LNCaP clone FGC (cell line): ENCODE measurements at regions not wholly inside any gene's neighbourhood (a gene's known extent, or its start where the extent isn't known, plus 50 kb on each side); places are given as distances from the start of the nearest gene placed in this dataset.
A peak's percentile ranks its signal among the peaks of the same experiment; 100 is the strongest.

ENCODE experiments used
- DNase-seq: peaks from one replicate; pipeline ENCODE4 v3.0.0-alpha.2; 2011; ENCODE audit warnings: low read depth
- H3K4me3 ChIP-seq: 2 replicates; pipeline ENCODE4 v1.5.1; 2011; ENCODE audit warnings: mild to moderate bottlenecking, low read depth, low read length, control low read depth
- TF ChIP-seq, protein P1 (sequence below): IDR thresholded peaks from 2 replicates; pipeline ENCODE4 v1.5.1; 2012; ENCODE audit warnings: mild to moderate bottlenecking; ENCODE audit not compliant: control insufficient read depth, insufficient read depth; ENCODE audit errors: extremely low read depth

DNA sequence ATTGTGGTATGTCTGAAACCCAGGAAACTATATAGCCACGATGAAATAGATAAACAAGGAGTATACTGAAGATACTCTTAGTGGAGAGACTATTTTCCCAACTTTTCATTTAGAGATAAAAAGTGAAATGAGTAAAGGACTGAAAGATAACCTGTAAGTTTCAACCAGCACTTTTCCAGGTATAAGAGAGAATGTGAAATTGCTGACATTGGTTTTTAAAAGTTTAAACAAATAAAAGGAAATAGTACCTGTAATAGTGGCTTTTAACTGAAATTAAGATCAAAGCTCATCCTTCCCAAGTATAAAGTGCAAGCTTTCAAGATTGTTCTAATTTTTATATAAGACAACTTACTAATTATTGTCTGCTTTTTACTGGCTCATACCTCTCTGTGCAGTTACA is 130.2 kb upstream of the CCN2 start:
- TF ChIP-seq, protein P1, sequence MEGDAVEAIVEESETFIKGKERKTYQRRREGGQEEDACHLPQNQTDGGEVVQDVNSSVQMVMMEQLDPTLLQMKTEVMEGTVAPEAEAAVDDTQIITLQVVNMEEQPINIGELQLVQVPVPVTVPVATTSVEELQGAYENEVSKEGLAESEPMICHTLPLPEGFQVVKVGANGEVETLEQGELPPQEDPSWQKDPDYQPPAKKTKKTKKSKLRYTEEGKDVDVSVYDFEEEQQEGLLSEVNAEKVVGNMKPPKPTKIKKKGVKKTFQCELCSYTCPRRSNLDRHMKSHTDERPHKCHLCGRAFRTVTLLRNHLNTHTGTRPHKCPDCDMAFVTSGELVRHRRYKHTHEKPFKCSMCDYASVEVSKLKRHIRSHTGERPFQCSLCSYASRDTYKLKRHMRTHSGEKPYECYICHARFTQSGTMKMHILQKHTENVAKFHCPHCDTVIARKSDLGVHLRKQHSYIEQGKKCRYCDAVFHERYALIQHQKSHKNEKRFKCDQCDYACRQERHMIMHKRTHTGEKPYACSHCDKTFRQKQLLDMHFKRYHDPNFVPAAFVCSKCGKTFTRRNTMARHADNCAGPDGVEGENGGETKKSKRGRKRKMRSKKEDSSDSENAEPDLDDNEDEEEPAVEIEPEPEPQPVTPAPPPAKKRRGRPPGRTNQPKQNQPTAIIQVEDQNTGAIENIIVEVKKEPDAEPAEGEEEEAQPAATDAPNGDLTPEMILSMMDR: no peak
- H3K4me3 ChIP-seq: no peak overlapping the region
- no peak for DNase-seq

DNA sequence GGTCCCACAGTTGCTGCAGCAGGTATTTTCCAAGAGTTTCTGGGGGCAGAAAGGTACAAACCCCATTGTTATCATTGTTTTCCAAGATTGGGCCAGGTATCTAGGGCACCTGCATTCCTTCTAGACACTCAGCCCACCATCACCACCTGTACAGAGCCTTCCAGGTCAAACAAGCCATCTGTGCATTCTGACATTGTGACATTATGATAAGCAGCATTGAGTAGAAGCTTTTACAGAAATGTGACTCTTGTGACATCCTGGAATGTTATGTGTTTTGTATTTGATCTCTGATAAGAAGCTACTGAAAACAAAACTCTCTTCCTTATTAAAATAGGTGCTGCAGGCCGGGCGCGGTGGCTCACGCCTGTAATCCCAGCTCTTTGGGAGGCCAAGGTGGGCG is 128.1 kb upstream of the CCN2 start:
- TF ChIP-seq, protein P1: no peak
- no peak for DNase-seq
- H3K4me3 ChIP-seq: no peak overlapping the region

DNA sequence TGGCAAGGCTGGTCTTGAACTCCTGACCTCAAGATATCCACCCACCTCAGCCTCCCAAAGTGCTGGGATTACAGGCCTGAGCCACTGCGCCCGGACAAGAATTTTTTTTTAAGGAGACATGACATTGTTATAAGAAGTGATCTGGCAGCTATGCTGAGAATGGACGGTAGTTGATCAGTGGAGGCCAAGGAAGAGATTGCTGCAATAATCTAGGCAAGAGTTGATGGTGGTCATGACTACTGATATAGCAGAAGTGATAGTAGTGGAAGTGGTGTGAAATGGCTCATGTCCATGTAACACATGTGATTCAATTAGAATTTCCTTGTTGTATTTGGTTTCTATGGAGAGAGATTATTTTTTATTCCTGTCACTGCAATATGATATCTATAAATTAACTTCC is 125.3 kb upstream of the CCN2 start:
- DNase-seq: no peak
- H3K4me3 ChIP-seq: no peak overlapping the region
- TF ChIP-seq, protein P1: no peak

DNA sequence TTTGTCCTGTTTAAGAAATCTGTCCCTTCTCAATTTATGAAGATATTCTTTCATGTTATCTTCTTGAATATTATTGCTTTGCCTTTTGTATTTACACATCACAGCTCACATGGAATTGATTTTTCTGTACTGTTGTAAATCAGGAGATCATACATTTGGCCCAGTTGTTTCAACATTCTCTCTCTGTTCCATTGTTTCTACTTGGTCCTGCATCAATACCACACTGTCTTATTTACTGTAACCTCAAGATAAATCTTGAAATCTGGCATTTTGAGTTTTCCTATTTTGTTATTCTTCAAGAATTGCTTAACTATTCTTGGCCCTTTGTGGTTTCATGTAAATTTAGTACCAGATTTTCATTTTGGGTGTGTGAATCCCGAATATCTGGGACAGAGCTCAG is 121.7 kb upstream of the CCN2 start:
- DNase-seq: no peak
- TF ChIP-seq, protein P1: no peak
- H3K4me3 ChIP-seq: no peak overlapping the region

DNA sequence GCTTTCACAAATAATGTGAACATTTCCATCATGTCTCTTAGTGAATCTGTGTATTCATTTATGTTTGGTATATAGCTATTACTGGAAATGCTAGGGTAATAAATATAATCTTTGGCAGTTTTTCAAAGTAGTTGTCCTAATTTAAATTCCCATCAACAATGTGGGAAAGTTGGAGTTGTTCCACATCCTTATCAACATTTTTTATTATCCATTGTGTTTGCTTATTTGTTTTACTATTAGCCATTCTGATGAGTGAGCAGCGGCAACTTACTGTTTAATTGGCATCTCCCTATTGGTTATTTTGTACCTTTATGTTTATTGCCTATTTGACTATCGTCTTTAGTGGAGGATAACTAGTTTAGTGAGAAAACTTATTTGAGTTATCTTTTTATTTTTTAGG is 121.1 kb upstream of the CCN2 start:
- DNase-seq: peak; percentile 19
- TF ChIP-seq, protein P1: no peak
- H3K4me3 ChIP-seq: no peak overlapping the region

DNA sequence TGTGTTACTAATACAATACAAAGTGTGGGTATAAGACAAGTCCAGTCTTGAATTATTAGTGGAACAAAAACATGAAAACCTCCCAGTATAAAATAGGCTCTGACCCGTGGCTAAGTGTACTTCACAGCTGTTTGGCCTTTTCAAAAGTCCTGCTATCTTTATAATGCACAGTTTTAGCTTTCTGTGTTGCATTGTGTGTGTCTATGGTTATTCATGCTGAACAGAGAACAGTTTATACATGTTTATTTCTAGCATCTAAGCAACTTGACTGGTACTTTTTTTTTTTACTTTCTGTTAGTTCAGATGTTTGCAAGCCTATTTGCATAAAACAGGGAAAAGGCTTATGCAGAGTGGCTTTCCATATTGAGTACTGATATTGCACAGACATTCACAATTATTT is 119.2 kb upstream of the CCN2 start:
- H3K4me3 ChIP-seq: no peak overlapping the region
- DNase-seq: no peak
- TF ChIP-seq, protein P1: no peak

DNA sequence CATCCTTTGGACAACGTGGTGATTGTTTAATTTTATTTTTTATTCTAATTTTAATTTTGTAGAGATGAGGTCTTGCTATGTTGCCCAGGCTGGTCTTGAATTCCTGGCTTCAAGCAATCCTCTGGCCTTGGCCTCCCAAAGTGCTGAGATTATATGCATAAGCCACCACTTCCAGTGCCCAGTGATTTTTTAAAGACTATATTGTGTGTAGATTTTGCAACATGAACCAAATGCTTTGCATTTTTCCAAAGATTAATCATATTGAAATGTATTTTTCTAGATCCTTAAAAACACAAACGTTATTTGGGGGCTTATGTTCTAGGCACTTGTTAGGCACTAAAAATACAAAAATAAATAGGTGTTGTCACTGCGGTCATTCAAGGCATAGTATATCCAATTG is 117.6 kb upstream of the CCN2 start:
- TF ChIP-seq, protein P1: no peak
- H3K4me3 ChIP-seq: no peak overlapping the region
- no peak for DNase-seq
